ENCODE measurements at regions not wholly inside any gene's neighbourhood (a gene's known extent, or its start where the extent isn't known, plus 50 kb on each side); places are given as distances from the start of the nearest gene placed in this dataset.

- no peak for DNase-seq (ENCODE audit: low read depth in 3 of 3, low spot score in 2 of 3)
These were observed 283.0 kb upstream of the PCSK5 start for GRCh38 chr9:75607521-75607920.

GRCh38 chr9:75609401-75609800 is 281.1 kb upstream of the PCSK5 start:
- no peak for DNase-seq (ENCODE audit: low read depth in 3 of 3, low spot score in 2 of 3)

GRCh38 chr9:75610246-75610645 is 280.2 kb upstream of the PCSK5 start:
- no peak for DNase-seq (ENCODE audit: low read depth in 3 of 3, low spot score in 2 of 3)

- DNase-seq (ENCODE audit: low read depth in 3 of 3, low spot score in 2 of 3): no peak
These were observed 278.3 kb upstream of the PCSK5 start for GRCh38 chr9:75612205-75612604.

- DNase-seq (ENCODE audit: low read depth in 3 of 3, low spot score in 2 of 3): no peak
These were observed 277.7 kb upstream of the PCSK5 start for GRCh38 chr9:75612754-75613153.

- peak in 2 of 3 donors; percentile 39 to 45 for DNase-seq (ENCODE audit: low read depth in 3 of 3, low spot score in 2 of 3)
These were observed 275.2 kb upstream of the PCSK5 start for GRCh38 chr9:75615284-75615683.

- DNase-seq (ENCODE audit: low read depth in 3 of 3, low spot score in 2 of 3): no peak
These were observed 274.4 kb upstream of the PCSK5 start for GRCh38 chr9:75616052-75616451.

GRCh38 chr9:75616841-75617566 is 273.5 kb upstream of the PCSK5 start:
- DNase-seq (ENCODE audit: low read depth in 3 of 3, low spot score in 2 of 3): no peak

- DNase-seq (ENCODE audit: low read depth in 3 of 3, low spot score in 2 of 3): no peak
These were observed 267.0 kb upstream of the PCSK5 start for GRCh38 chr9:75623462-75623861.

- DNase-seq (ENCODE audit: low read depth in 3 of 3, low spot score in 2 of 3): no peak
These were observed 265.5 kb upstream of the PCSK5 start for GRCh38 chr9:75624998-75625397.

- DNase-seq (ENCODE audit: low read depth in 3 of 3, low spot score in 2 of 3): no peak
These were observed 263.6 kb upstream of the PCSK5 start for GRCh38 chr9:75626860-75627259.

- DNase-seq (ENCODE audit: low read depth in 3 of 3, low spot score in 2 of 3): no peak
These were observed 261.5 kb upstream of the PCSK5 start for GRCh38 chr9:75628952-75629351.

- DNase-seq (ENCODE audit: low read depth in 3 of 3, low spot score in 2 of 3): no peak
These were observed 256.9 kb upstream of the PCSK5 start for GRCh38 chr9:75633451-75634057.

GRCh38 chr9:75636427-75637045 is 253.9 kb upstream of the PCSK5 start:
- DNase-seq (ENCODE audit: low read depth in 3 of 3, low spot score in 2 of 3): no peak

- no peak for DNase-seq (ENCODE audit: low read depth in 3 of 3, low spot score in 2 of 3)
These were observed 250.4 kb upstream of the PCSK5 start for GRCh38 chr9:75639971-75640610.

- no peak for DNase-seq (ENCODE audit: low read depth in 3 of 3, low spot score in 2 of 3)
These were observed 248.0 kb upstream of the PCSK5 start for GRCh38 chr9:75642522-75642921.

- no peak for DNase-seq (ENCODE audit: low read depth in 3 of 3, low spot score in 2 of 3)
These were observed 245.8 kb upstream of the PCSK5 start for GRCh38 chr9:75644649-75645048.

- no peak for DNase-seq (ENCODE audit: low read depth in 3 of 3, low spot score in 2 of 3)
These were observed 242.4 kb upstream of the PCSK5 start for GRCh38 chr9:75648034-75648433.

- DNase-seq (ENCODE audit: low read depth in 3 of 3, low spot score in 2 of 3): no peak
These were observed 241.4 kb upstream of the PCSK5 start for GRCh38 chr9:75649060-75649459.

GRCh38 chr9:75651709-75652108 is 238.8 kb upstream of the PCSK5 start:
- DNase-seq (ENCODE audit: low read depth in 3 of 3, low spot score in 2 of 3): no peak

GRCh38 chr9:75653335-75653734 is 237.1 kb upstream of the PCSK5 start:
- no peak for DNase-seq (ENCODE audit: low read depth in 3 of 3, low spot score in 2 of 3)

GRCh38 chr9:75653750-75654149 is 236.7 kb upstream of the PCSK5 start:
- no peak for DNase-seq (ENCODE audit: low read depth in 3 of 3, low spot score in 2 of 3)

Measured in right renal cortex interstitium (tissue), 3 donors.